Smooth muscle cell (in vitro differentiated cells): ENCODE measurements at regions not wholly inside any gene's neighbourhood (a gene's known extent, or its start where the extent isn't known, plus 50 kb on each side); places are given as distances from the start of the nearest gene placed in this dataset.

Experiments
- DNase-seq: peaks from one replicate; lab custom pipeline; 2025; ENCODE audit not compliant: unreplicated experiment; lab: John Stamatoyannopoulos, UW
- H2AFZ ChIP-seq: fragments of 200-600 bp; sonication (generic); 2 replicates; pipeline ENCODE4 v1.6.0; 2016; ENCODE audit warnings: antibody characterized with exemption, low read depth, mild to moderate bottlenecking
- H3F3A ChIP-seq: fragments of 200-600 bp; sonication (generic); 2 replicates; pipeline ENCODE4 v1.6.0; 2017; ENCODE audit warnings: antibody characterized with exemption, low read depth
- H3K27ac ChIP-seq: fragments of 200-600 bp; sonication (generic); 2 replicates; pipeline ENCODE4 v1.5.1; 2016; ENCODE audit warnings: low read depth, mild to moderate bottlenecking
- H3K27me3 ChIP-seq: fragments of 200-600 bp; sonication (generic); 2 replicates; pipeline ENCODE4 v1.6.1; 2016; ENCODE audit warnings: low read depth, mild to moderate bottlenecking
- H3K36me3 ChIP-seq: fragments of 200-600 bp; sonication (generic); 2 replicates; pipeline ENCODE4 v1.5.1; 2016; ENCODE audit warnings: low read depth
- H3K4me1 ChIP-seq: fragments of 200-600 bp; sonication (generic); 2 replicates; pipeline ENCODE4 v1.5.1; 2016; ENCODE audit warnings: low read depth
- H3K4me2 ChIP-seq: fragments of 200-600 bp; sonication (generic); 2 replicates; pipeline ENCODE4 v1.6.0; 2016; ENCODE audit warnings: mild to moderate bottlenecking
- H3K4me3 ChIP-seq: fragments of 200-600 bp; sonication (generic); 2 replicates; pipeline ENCODE4 v1.5.1; 2016; ENCODE audit warnings: mild to moderate bottlenecking
- H3K79me2 ChIP-seq: fragments of 200-600 bp; sonication (generic); 2 replicates; pipeline ENCODE4 v1.6.0; 2016; ENCODE audit warnings: low read depth, mild to moderate bottlenecking
- H3K9ac ChIP-seq: fragments of 200-600 bp; sonication (generic); 2 replicates; pipeline ENCODE4 v1.6.0; 2016; ENCODE audit warnings: low read depth
- H3K9me3 ChIP-seq: fragments of 200-600 bp; sonication (generic); replicated peaks from 2 replicates; pipeline ENCODE4 v1.5.1; 2016; ENCODE audit warnings: low read depth
- H4K20me1 ChIP-seq: fragments of 200-600 bp; sonication (generic); 2 replicates; pipeline ENCODE4 v1.6.0; 2016; ENCODE audit warnings: low read depth
- WGBS: methylation state at CpG from one replicate; pipeline ENCODE4 v1.1.7; 2016; ENCODE audit warnings: low lambda C conversion rate; 5-methylcytosine and 5-hydroxymethylcytosine counted together
- TF ChIP-seq, protein P1 (sequence below): fragments of 200-600 bp; sonication (generic); IDR thresholded peaks from 2 replicates; pipeline ENCODE4 v1.5.1; 2017; ENCODE audit warnings: borderline replicate concordance, mild to moderate bottlenecking, antibody characterized with exemption; ENCODE audit not compliant: insufficient read depth, poor library complexity, severe bottlenecking

DNA sequence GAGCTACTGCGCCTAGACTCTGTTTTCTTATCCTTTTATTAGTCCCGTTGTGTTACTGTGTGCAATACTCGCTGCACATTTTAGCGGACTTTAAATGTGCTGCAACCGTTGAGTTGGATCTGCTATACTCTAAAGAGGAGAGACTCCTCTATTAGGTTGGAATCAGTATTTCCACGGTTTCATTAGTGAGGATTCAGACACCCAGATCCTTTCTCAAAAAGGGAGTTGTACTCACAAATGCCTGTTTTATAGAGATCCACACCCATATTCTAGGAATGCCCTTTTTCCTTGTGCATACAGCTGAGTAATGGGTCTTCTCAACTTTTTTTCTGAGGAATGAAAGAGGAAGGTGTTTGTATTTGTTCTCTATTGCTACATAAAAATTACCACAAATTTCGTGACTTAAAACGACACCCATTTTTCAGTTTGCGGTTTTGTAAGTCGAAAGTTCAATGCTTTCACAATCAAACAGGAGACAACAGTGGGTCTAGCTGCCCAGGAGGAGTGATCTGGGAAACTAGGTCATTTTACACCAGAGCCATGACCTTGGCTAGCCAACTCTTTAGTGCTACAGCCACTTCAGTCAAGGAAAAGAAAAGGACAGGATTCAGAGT is 52.8 kb upstream of the SLC44A1 start:
- no peak overlapping the region for H3K4me2 ChIP-seq

DNA sequence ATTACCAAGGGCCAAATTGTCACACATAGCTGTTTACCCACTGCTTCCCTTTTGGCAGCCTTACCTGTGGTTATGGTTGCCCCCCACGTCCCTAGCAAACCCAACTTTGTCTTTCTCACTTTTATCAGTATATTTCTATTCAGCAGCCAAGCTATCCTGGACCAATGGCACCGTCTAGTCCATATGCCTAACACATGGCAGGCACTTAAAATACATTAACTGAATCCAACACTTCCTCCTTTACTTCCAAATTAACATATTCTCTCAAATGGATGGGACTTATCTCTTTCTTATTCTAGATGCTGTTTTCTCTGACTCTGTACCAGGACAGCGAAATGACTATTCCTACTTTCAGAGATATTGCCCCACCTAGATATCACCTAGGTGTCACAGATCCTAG is 50.9 kb upstream of the SLC44A1 start:
- Histone ChIP-seq H3K27ac (no peak overlapping the region), H2AFZ (no peak overlapping the region), H4K20me1 (no peaks in the 10 kb centered on the region), H3K9ac (no peak overlapping the region), H3K4me2 (no peak overlapping the region), H3K9me3 (no peaks in the 10 kb centered on the region), H3K79me2 (no peaks in the 10 kb centered on the region), H3K36me3 (no peaks in the 10 kb centered on the region), H3K4me1 (no peaks in the 10 kb centered on the region), H3K4me3 (no peak overlapping the region), H3F3A (no peaks in the 10 kb centered on the region), H3K27me3 (no peaks in the 10 kb centered on the region)
- 89% methylated on average over 3 of the region's 3 CpGs for WGBS
- no peak for DNase-seq
- TF ChIP-seq, protein P1, sequence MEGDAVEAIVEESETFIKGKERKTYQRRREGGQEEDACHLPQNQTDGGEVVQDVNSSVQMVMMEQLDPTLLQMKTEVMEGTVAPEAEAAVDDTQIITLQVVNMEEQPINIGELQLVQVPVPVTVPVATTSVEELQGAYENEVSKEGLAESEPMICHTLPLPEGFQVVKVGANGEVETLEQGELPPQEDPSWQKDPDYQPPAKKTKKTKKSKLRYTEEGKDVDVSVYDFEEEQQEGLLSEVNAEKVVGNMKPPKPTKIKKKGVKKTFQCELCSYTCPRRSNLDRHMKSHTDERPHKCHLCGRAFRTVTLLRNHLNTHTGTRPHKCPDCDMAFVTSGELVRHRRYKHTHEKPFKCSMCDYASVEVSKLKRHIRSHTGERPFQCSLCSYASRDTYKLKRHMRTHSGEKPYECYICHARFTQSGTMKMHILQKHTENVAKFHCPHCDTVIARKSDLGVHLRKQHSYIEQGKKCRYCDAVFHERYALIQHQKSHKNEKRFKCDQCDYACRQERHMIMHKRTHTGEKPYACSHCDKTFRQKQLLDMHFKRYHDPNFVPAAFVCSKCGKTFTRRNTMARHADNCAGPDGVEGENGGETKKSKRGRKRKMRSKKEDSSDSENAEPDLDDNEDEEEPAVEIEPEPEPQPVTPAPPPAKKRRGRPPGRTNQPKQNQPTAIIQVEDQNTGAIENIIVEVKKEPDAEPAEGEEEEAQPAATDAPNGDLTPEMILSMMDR: no peak

More for the DNA sequence above, 52.8 kb upstream of the SLC44A1 start:
- no peak overlapping the region for H3K9ac ChIP-seq
- no peaks in the 10 kb centered on the region for H3K36me3 ChIP-seq
- H3K27me3 ChIP-seq: no peaks in the 10 kb centered on the region
- WGBS: 96% methylated on average over 10 of the region's 10 CpGs
- no peaks in the 10 kb centered on the region for H3K9me3 ChIP-seq
- H3K4me1 ChIP-seq: no peaks in the 10 kb centered on the region
- H3K4me3 ChIP-seq: no peak overlapping the region
- TF ChIP-seq, protein P1: no peak
- no peak overlapping the region for H2AFZ ChIP-seq
- H3K79me2 ChIP-seq: no peaks in the 10 kb centered on the region
- no peak overlapping the region for H3K27ac ChIP-seq
- no peak for DNase-seq
- H4K20me1 ChIP-seq: no peaks in the 10 kb centered on the region
- no peaks in the 10 kb centered on the region for H3F3A ChIP-seq

DNA sequence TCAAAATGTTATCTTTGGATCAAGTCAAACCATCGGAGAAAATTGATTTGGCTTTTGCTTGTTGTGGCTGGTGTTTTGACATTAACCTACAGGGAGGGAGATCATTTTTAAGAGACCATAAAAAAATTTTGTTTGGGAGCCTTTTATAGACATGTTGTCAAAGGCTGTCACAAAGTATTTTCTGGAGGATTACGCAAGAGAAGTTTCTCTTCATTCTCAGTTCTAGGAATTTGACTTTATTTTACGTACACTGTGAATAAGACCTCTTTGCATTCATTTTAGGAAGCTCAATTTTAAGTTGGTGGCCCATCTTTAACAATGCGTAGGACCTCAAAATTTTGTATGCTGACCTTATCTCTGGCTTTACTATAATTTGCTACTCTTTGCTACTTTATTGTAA is 50.2 kb upstream of the SLC44A1 start:
- Histone ChIP-seq H3K9me3 (no peaks in the 10 kb centered on the region), H3K79me2 (no peaks in the 10 kb centered on the region), H3K36me3 (no peaks in the 10 kb centered on the region), H2AFZ (no peak overlapping the region), H3K4me1 (no peaks in the 10 kb centered on the region), H3K27ac (no peak overlapping the region), H3K27me3 (no peaks in the 10 kb centered on the region), H3K9ac (no peak overlapping the region), H3K4me3 (no peak overlapping the region), H3F3A (no peaks in the 10 kb centered on the region), H3K4me2 (no peak overlapping the region), H4K20me1 (no peaks in the 10 kb centered on the region)
- 86% methylated on average over 4 of the region's 4 CpGs for WGBS
- no peak for DNase-seq
- TF ChIP-seq, protein P1: no peak
